Ascending aorta (tissue), 2 donors: ENCODE measurements at regions not wholly inside any gene's neighbourhood (a gene's known extent, or its start where the extent isn't known, plus 50 kb on each side); places are given as distances from the start of the nearest gene placed in this dataset.

ENCODE experiments used
- DNase-seq, 2 donors: peaks; one replicate each; pipeline ENCODE4 v3.0.0-alpha.2; 2019; ENCODE audit warnings: low spot score in 2 of 2
- H3K27ac ChIP-seq, 2 donors: fragments of 200-600 bp; sonication (generic); one replicate each; pipeline ENCODE4 v1.5.1; 2016 to 2017; ENCODE audit warnings: mild to moderate bottlenecking in 1 of 2
- H3K27me3 ChIP-seq: fragments of 200-600 bp; sonication (generic); one replicate; pipeline ENCODE4 v1.5.1; 2017
- H3K36me3 ChIP-seq, 2 donors: fragments of 200-600 bp; sonication (generic); one replicate each; pipeline ENCODE4 v1.5.1; 2016
- H3K4me1 ChIP-seq, 2 donors: fragments of 200-600 bp; sonication (generic); one replicate each; pipeline ENCODE4 v1.5.1; 2016 to 2017; ENCODE audit warnings: mild to moderate bottlenecking in 1 of 2
- H3K4me3 ChIP-seq, 2 donors: fragments of 200-600 bp; sonication (generic); one replicate each; pipeline ENCODE4 v1.5.1; 2016 to 2017; ENCODE audit warnings: mild to moderate bottlenecking in 1 of 2
- H3K9me3 ChIP-seq, 2 donors: fragments of 200-600 bp; sonication (generic); one replicate each; pipeline ENCODE4 v1.5.1; 2016
- CTCF ChIP-seq, 3 experiments: fragments of 200-600 bp in 2 of 3; fragments of 450-650 bp in 1 of 3; sonication (generic) in 2 of 3; IDR thresholded peaks; one replicate each; pipeline ENCODE4 v1.5.1; 2016 to 2019; ENCODE audit warnings: antibody characterized with exemption in 3 of 3, mild to moderate bottlenecking in 1 of 3, moderate library complexity in 1 of 3
- intact Hi-C: fragments of 100-400 bp; cut with DNase I; formaldehyde crosslinking; loops from one replicate; pipeline ENCODE4 v1.15.1; 2023

GRCh38 chr12:85679296-85679695 lies 156.9 kb downstream of the RASSF9 start:
- DNase-seq: no peak
- no peak for TF ChIP-seq CTCF (IDR thresholded peaks at IDR 0.05)
- no peaks in the 10 kb centered on the region for H3K27me3 ChIP-seq
- H3K9me3 ChIP-seq: peaks cover 0 to 10% of the 10 kb centered on the region in 2 donors
- no peak overlapping the region for H3K4me3 ChIP-seq
- no peak overlapping the region for H3K27ac ChIP-seq
- intact Hi-C loops: no loop called here
- H3K4me1 ChIP-seq: no peaks in the 10 kb centered on the region
- H3K36me3 ChIP-seq: no peaks in the 10 kb centered on the region

- intact Hi-C loops: no loop called here
These were observed 155.3 kb downstream of the RASSF9 start for GRCh38 chr12:85680881-85681280.

GRCh38 chr12:85681333-85681732 lies 154.9 kb downstream of the RASSF9 start:
- TF ChIP-seq CTCF (IDR thresholded peaks at IDR 0.05): no peak
- intact Hi-C loops: no loop called here
- H3K4me1 ChIP-seq: no peaks in the 10 kb centered on the region

More at GRCh38 chr12:85680881-85681280, 155.3 kb downstream of the RASSF9 start:
- no peak overlapping the region for H3K27ac ChIP-seq
- no peaks in the 10 kb centered on the region for H3K4me1 ChIP-seq
- peaks cover 0 to 10% of the 10 kb centered on the region in 2 donors for H3K9me3 ChIP-seq
- H3K4me3 ChIP-seq: no peak overlapping the region
- H3K27me3 ChIP-seq: no peaks in the 10 kb centered on the region
- no peak for TF ChIP-seq CTCF (IDR thresholded peaks at IDR 0.05)
- no peaks in the 10 kb centered on the region for H3K36me3 ChIP-seq
- no peak for DNase-seq

GRCh38 chr12:85683051-85683450 lies 153.2 kb downstream of the RASSF9 start:
- TF ChIP-seq CTCF (IDR thresholded peaks at IDR 0.05): no peak
- intact Hi-C loops: no loop called here

More at GRCh38 chr12:85681333-85681732, 154.9 kb downstream of the RASSF9 start:
- no peaks in the 10 kb centered on the region for H3K27me3 ChIP-seq
- no peak for DNase-seq
- no peak overlapping the region for H3K27ac ChIP-seq
- H3K36me3 ChIP-seq: no peaks in the 10 kb centered on the region
- peaks cover 0 to 10% of the 10 kb centered on the region in 2 donors for H3K9me3 ChIP-seq
- no peak overlapping the region for H3K4me3 ChIP-seq

GRCh38 chr12:85688837-85689236 lies 147.4 kb downstream of the RASSF9 start:
- TF ChIP-seq CTCF (IDR thresholded peaks at IDR 0.05): no peak

More at GRCh38 chr12:85683051-85683450, 153.2 kb downstream of the RASSF9 start:
- peaks cover 0 to 10% of the 10 kb centered on the region in 2 donors for H3K9me3 ChIP-seq
- DNase-seq: no peak
- H3K36me3 ChIP-seq: no peaks in the 10 kb centered on the region
- no peak overlapping the region for H3K27ac ChIP-seq
- no peak overlapping the region for H3K4me3 ChIP-seq
- H3K27me3 ChIP-seq: no peaks in the 10 kb centered on the region
- H3K4me1 ChIP-seq: no peaks in the 10 kb centered on the region

GRCh38 chr12:85690146-85690545 lies 146.1 kb downstream of the RASSF9 start:
- no peak for DNase-seq
- H3K36me3 ChIP-seq: no peaks in the 10 kb centered on the region
- intact Hi-C loops: no loop called here
- H3K27me3 ChIP-seq: no peaks in the 10 kb centered on the region
- H3K4me1 ChIP-seq: no peaks in the 10 kb centered on the region
- no peak overlapping the region for H3K4me3 ChIP-seq
- no peaks in the 10 kb centered on the region for H3K9me3 ChIP-seq
- no peak overlapping the region for H3K27ac ChIP-seq
- no peak for TF ChIP-seq CTCF (IDR thresholded peaks at IDR 0.05)

More at GRCh38 chr12:85688837-85689236, 147.4 kb downstream of the RASSF9 start:
- H3K4me1 ChIP-seq: no peaks in the 10 kb centered on the region
- intact Hi-C loops: no loop called here
- no peak for DNase-seq
- H3K27me3 ChIP-seq: no peaks in the 10 kb centered on the region
- no peak overlapping the region for H3K27ac ChIP-seq
- no peak overlapping the region for H3K4me3 ChIP-seq
- no peaks in the 10 kb centered on the region for H3K9me3 ChIP-seq
- H3K36me3 ChIP-seq: no peaks in the 10 kb centered on the region
